ENCODE measurements at regions not wholly inside any gene's neighbourhood (a gene's known extent, or its start where the extent isn't known, plus 50 kb on each side); places are given as distances from the start of the nearest gene placed in this dataset.
A peak's percentile ranks its signal among the peaks of the same experiment; 100 is the strongest.

DNA sequence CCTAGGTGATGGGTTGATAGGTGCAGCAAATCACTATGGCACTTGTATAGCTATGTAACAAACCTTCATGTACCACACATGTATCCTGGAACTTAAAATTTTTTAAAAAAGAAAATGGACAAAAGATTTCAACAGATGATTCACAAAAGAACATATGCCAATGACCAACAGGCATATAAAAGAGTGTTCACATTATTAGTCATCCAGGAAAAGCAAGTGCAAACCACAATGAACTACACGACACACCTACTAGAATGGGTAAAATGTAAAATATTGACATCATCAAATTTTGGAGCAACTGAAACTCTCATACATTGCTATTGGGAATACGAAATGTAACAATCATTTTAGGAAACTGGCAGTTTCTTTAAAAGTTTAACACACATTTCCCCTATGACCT, 109.9 kb downstream of the YIPF5 start:
- Histone ChIP-seq H3K4me3 (ENCODE audit: insufficient read depth, low read depth, low read length) (no peak overlapping the region), H3K79me2 (ENCODE audit: insufficient read depth, low read length) (no peaks in the 10 kb centered on the region), H3K9ac (ENCODE audit: low read length) (no peak overlapping the region), H3K36me3 (ENCODE audit: insufficient read depth, low read length) (no peaks in the 10 kb centered on the region), H3K27ac (ENCODE audit: low read depth, low read length) (no peak overlapping the region), H2AFZ (ENCODE audit: low read depth, low read length) (no peak overlapping the region), H4K20me1 (ENCODE audit: insufficient read depth, low read length) (no peaks in the 10 kb centered on the region), H3K4me1 (ENCODE audit: insufficient read depth, low read length) (no peaks in the 10 kb centered on the region), H3K9me3 (ENCODE audit: insufficient read depth, low read depth, low read length) (no peaks in the 10 kb centered on the region), H3K4me2 (ENCODE audit: low read length) (no peak overlapping the region), H3K27me3 (ENCODE audit: insufficient read depth, low read length) (no peaks in the 10 kb centered on the region)
- no peak for TF ChIP-seq EZH2 (IDR thresholded peaks at IDR 0.05; ENCODE audit: insufficient read depth, low read length)
- TF ChIP-seq, protein P1, sequence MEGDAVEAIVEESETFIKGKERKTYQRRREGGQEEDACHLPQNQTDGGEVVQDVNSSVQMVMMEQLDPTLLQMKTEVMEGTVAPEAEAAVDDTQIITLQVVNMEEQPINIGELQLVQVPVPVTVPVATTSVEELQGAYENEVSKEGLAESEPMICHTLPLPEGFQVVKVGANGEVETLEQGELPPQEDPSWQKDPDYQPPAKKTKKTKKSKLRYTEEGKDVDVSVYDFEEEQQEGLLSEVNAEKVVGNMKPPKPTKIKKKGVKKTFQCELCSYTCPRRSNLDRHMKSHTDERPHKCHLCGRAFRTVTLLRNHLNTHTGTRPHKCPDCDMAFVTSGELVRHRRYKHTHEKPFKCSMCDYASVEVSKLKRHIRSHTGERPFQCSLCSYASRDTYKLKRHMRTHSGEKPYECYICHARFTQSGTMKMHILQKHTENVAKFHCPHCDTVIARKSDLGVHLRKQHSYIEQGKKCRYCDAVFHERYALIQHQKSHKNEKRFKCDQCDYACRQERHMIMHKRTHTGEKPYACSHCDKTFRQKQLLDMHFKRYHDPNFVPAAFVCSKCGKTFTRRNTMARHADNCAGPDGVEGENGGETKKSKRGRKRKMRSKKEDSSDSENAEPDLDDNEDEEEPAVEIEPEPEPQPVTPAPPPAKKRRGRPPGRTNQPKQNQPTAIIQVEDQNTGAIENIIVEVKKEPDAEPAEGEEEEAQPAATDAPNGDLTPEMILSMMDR (IDR thresholded peaks at IDR 0.05; ENCODE audit: insufficient read depth, low read depth, low read length), result no peak
- Mint-ChIP-seq H3K36me3 (ENCODE audit: low read depth, unreplicated experiment) (no peaks in the 10 kb centered on the region), H3K4me3 (ENCODE audit: unreplicated experiment) (no peak overlapping the region), H3K27me3 (ENCODE audit: low read depth, unreplicated experiment) (peaks cover 2% of the 10 kb centered on the region), H3K27ac (ENCODE audit: unreplicated experiment) (no peak overlapping the region), H3K4me1 (ENCODE audit: low read depth, unreplicated experiment) (no peaks in the 10 kb centered on the region), H3K9me3 (ENCODE audit: unreplicated experiment) (peaks cover 9% of the 10 kb centered on the region)
- DNase-seq (ENCODE audit: low read depth), result peak; percentile 30
- peak; percentile 37 for FAIRE-seq

DNA sequence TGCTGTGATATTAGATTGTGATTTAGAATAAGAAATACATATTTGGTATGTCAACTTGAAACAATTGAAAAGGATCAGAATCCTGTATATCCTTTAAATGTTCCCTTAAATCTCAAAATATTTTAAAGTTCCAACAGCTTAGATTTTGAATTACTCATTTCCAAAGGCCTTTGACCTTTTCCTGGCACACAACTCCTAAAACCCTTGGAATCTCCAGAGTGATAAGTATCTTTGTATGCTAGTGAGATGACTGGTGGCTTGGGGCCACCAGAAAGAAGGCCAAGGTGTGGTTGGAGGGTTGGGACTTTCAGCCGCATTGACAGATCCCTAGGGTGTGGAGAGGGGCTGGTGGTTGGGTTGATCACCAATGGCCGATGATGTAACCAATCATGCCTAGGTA, 104.7 kb downstream of the YIPF5 start:
- no peak overlapping the region for H2AFZ ChIP-seq (ENCODE audit: low read depth, low read length)

DNA sequence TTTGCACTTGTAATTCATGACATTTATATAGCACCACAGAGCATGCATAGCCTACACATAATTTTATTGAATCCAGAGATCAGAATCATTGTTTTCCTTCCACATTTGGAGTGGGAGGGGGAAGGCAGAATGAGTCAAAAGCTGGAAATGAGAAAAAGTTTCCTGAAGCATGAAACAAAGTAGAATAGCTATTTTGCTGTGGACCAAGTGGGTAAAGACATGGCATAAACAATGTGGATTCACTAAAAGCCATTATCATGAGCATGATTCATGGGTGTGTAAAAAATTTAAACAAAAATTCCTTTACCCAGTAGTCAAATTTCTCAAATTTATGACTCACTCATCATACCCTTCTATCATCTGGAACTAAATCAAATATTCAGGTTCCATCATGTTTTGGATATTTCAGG, 97.9 kb downstream of the YIPF5 start:
- H3K9ac ChIP-seq (ENCODE audit: low read length), result no peak overlapping the region
- no peaks in the 10 kb centered on the region for H3K27me3 Mint-ChIP-seq (ENCODE audit: low read depth, unreplicated experiment)
- H3K27ac Mint-ChIP-seq (ENCODE audit: unreplicated experiment), result no peak overlapping the region
- no peaks in the 10 kb centered on the region for H3K27me3 ChIP-seq (ENCODE audit: insufficient read depth, low read length)
- peak overlapping the region; percentile 56 for H3K4me2 ChIP-seq (ENCODE audit: low read length)
- no peak for TF ChIP-seq EZH2 (IDR thresholded peaks at IDR 0.05; ENCODE audit: insufficient read depth, low read length)
- TF ChIP-seq, protein P1 (IDR thresholded peaks at IDR 0.05; ENCODE audit: insufficient read depth, low read depth, low read length), result no peak
- H3K9me3 ChIP-seq (ENCODE audit: insufficient read depth, low read depth, low read length), result no peaks in the 10 kb centered on the region
- H3K4me3 Mint-ChIP-seq (ENCODE audit: unreplicated experiment), result no peak overlapping the region
- H3K27ac ChIP-seq (ENCODE audit: low read depth, low read length), result peak overlapping the region; percentile 25
- no peaks in the 10 kb centered on the region for H3K36me3 ChIP-seq (ENCODE audit: insufficient read depth, low read length)
- H3K4me1 Mint-ChIP-seq (ENCODE audit: low read depth, unreplicated experiment), result peaks cover 2% of the 10 kb centered on the region
- no peaks in the 10 kb centered on the region for H3K79me2 ChIP-seq (ENCODE audit: insufficient read depth, low read length)
- no peaks in the 10 kb centered on the region for H4K20me1 ChIP-seq (ENCODE audit: insufficient read depth, low read length)
- H2AFZ ChIP-seq (ENCODE audit: low read depth, low read length), result no peak overlapping the region
- no peaks in the 10 kb centered on the region for H3K36me3 Mint-ChIP-seq (ENCODE audit: low read depth, unreplicated experiment)
- H3K4me1 ChIP-seq (ENCODE audit: insufficient read depth, low read length), result peaks cover 14% of the 10 kb centered on the region
- FAIRE-seq, result peak; percentile 99
- peak; percentile 75 for DNase-seq (ENCODE audit: low read depth)
- no peak overlapping the region for H3K4me3 ChIP-seq (ENCODE audit: insufficient read depth, low read depth, low read length)
- H3K9me3 Mint-ChIP-seq (ENCODE audit: unreplicated experiment), result peaks cover 2% of the 10 kb centered on the region

More for the DNA sequence above, 104.7 kb downstream of the YIPF5 start:
- H3K27me3 ChIP-seq (ENCODE audit: insufficient read depth, low read length), result no peaks in the 10 kb centered on the region
- TF ChIP-seq EZH2 (IDR thresholded peaks at IDR 0.05; ENCODE audit: insufficient read depth, low read length), result no peak
- TF ChIP-seq, protein P1 (IDR thresholded peaks at IDR 0.05; ENCODE audit: insufficient read depth, low read depth, low read length), result no peak
- no peak overlapping the region for H3K9ac ChIP-seq (ENCODE audit: low read length)
- no peak overlapping the region for H3K4me2 ChIP-seq (ENCODE audit: low read length)
- H3K27me3 Mint-ChIP-seq (ENCODE audit: low read depth, unreplicated experiment), result no peaks in the 10 kb centered on the region
- no peaks in the 10 kb centered on the region for H4K20me1 ChIP-seq (ENCODE audit: insufficient read depth, low read length)
- H3K36me3 Mint-ChIP-seq (ENCODE audit: low read depth, unreplicated experiment), result no peaks in the 10 kb centered on the region
- H3K79me2 ChIP-seq (ENCODE audit: insufficient read depth, low read length), result no peaks in the 10 kb centered on the region
- no peak overlapping the region for H3K27ac ChIP-seq (ENCODE audit: low read depth, low read length)
- no peaks in the 10 kb centered on the region for H3K9me3 ChIP-seq (ENCODE audit: insufficient read depth, low read depth, low read length)
- H3K36me3 ChIP-seq (ENCODE audit: insufficient read depth, low read length), result no peaks in the 10 kb centered on the region
- FAIRE-seq (no peak), DNase-seq (ENCODE audit: low read depth) (no peak)
- H3K9me3 Mint-ChIP-seq (ENCODE audit: unreplicated experiment), result no peaks in the 10 kb centered on the region
- no peak overlapping the region for H3K4me3 Mint-ChIP-seq (ENCODE audit: unreplicated experiment)
- H3K27ac Mint-ChIP-seq (ENCODE audit: unreplicated experiment), result no peak overlapping the region
- no peaks in the 10 kb centered on the region for H3K4me1 Mint-ChIP-seq (ENCODE audit: low read depth, unreplicated experiment)
- H3K4me1 ChIP-seq (ENCODE audit: insufficient read depth, low read length), result peaks cover 4% of the 10 kb centered on the region
- no peak overlapping the region for H3K4me3 ChIP-seq (ENCODE audit: insufficient read depth, low read depth, low read length)
